ENCODE measurements at regions not wholly inside any gene's neighbourhood (a gene's known extent, or its start where the extent isn't known, plus 50 kb on each side); places are given as distances from the start of the nearest gene placed in this dataset.
A peak's percentile ranks its signal among the peaks of the same experiment; 100 is the strongest.
"Not testable (repeated sequence)": the region's sequence is repeated elsewhere in the genome, so short reads cannot be mapped to it uniquely, and the experiment has no call there.

DNA sequence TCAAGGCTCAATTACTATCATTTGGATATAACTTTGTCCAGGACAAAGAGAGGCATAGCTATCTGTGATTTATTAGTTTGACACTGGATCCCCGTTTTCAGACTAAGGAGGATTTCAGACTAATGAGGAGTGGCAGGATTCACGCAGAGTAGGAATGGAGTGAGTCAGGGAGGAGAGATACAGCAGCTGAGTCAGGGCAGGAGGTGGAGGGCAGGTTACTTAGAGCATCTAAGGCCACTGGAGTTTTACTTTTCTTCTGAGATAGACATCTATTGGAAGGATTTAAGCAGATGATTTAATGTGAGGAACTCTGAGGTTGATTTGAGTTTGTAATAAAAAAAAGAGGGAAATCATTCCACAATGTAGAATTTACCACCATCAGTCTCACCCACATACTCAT is 110.6 kb downstream of the RPIA start:
- DNase-seq (ENCODE audit: low spot score): not testable (repeated sequence)

DNA sequence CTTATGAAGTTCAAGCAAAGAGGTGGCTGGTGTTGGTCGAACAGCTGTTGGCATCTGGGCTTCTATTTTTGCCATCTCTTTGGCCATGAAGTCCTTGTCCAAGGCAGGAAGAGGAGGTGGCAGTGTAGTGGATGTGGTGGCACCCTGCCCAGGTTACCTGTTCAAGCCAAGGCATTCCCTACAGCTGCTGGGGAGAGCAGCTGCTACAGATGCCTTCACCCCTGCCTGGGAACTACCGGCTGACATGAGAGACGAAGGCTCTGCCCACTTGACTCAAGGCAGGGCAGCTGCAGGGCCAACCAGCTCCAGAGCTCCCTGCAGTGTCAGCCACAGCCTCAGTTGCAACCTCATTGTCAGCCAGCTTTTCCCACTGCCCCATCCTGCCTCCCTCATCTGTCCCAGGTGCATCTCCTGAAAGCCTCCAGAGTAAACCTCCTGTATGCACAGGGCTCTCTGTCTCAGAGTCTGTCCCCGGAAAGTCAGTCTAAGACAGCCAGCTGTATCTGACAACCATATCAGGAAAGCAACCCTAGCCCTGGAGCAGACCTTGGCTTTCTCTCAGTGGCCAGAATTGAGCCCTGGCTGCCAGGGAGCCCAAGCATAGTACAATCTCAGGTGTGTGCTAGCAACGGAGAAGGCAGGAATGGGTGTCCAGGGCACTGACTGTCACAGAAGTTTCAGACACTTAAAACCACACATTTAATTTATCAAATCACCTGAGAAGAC is 115.9 kb downstream of the RPIA start:
- no peak for DNase-seq (ENCODE audit: low spot score)

DNA sequence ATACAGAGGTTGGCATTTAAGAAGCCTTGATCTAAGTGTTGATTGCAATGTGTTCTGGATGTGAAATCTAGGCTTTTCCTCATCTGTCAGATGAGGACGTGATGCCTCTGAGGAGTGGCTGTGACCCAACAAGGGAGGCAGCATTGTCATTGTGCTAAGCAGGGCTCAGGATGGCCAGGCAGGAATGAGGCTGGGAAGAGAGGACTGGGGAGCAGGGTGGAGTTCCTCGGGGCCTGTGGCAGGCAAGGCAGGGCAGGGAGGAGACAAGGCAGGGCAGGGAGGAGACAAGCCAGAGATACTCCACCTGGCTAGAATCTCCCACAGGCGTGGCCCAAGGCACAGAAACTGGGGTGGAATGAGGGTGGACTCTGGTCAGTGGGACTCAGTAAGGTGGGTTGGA is 116.6 kb downstream of the RPIA start:
- no peak for DNase-seq (ENCODE audit: low spot score)

DNA sequence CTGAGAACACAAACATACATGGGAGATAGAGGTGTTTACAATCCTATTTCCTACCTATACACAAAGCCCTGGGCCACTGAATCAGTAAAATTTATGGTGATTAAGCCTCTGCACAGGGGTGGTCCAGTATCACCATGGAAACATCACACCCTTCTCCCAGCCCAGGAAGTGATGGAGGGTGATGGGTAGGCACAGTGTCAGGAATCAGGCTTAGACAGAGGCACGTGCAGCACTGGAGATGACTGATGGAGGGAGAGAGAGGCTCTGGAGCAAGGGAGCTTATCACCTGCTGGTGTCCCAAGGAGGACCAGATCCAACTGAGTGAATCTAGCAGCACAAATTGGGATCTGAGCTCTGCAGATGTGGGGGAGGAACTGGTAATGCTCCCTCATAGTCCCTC is 117.2 kb downstream of the RPIA start:
- DNase-seq (ENCODE audit: low spot score): no peak

DNA sequence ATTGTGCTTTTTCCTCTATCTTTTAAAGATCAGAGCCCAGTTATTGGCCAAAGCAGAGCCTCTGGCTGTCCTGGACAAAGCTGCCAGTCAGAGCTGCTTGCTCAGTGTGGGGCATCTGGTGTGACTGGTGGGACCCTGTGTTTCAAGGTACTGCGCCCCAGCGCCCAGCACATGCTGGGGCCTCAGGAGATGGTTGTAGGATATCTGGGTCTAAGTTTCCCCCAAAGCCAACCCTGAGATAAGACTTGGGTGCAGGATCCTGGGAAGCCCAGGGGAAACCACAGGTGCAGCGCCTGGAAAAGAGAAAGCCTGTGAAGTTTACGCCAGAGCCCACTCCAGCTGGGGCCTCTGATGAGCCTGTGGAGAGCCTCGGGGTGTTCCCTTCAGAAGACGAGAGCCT is 117.7 kb downstream of the RPIA start:
- no peak for DNase-seq (ENCODE audit: low spot score)

DNA sequence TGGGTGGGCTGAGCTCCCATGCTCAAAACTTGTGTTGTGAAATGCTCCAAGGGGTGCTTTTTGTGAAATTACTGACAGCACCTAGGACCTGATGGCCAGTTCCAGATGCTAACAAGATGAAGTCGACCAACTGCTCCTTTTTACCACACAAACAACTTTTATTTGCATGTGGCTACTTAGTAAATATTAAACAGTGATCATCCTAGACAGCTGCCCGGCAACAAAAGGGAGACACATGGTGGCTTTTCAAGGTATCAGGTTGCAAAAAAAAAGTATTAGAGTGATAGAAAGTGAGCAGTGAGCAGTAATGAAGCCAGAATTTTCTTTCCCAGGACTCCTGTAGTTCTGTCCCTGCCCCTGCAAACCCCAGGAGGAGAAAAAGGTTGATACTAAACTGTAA is 118.5 kb downstream of the RPIA start:
- DNase-seq (ENCODE audit: low spot score): peak; percentile 9

DNA sequence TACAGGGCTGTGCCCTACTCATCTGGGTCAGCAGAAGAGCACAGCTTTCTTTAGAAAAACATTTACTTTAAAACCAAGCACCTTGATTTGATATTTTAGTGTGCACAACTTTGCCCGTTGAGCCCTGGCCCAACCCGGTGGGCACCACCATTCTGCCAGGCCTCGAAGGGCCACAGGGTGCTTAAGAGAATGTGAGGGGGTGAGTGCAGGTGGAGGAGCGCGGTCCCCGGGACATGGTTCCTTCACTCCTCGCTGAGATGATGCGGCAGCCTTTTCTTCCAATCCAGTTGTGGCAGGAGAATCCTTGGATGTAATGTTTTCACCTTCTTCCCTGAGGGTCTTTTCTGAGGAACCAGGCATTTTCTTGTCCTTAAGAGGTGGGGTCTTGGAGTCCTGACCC is 119.0 kb downstream of the RPIA start:
- no peak for DNase-seq (ENCODE audit: low spot score)

DNA sequence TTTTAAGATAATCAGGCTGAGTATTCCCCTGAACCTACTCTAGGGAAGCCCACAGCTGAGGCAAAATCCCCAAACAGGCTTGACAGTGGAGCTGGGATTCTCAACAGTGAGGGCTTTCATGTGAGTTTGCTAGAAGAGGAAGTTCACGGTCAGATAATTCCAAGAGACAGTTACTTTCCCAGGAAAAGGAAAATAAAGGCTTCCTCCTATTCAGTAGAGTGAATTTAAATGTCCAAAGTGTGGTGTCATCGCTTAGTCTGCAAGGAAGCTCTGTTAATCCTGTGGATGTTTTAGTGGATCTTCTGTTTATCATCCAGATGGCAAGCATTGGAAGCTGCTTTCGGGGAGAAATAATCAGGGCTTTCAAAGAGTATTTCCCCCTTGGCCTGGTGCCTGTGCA is 119.8 kb downstream of the RPIA start:
- DNase-seq (ENCODE audit: low spot score): no peak

DNA sequence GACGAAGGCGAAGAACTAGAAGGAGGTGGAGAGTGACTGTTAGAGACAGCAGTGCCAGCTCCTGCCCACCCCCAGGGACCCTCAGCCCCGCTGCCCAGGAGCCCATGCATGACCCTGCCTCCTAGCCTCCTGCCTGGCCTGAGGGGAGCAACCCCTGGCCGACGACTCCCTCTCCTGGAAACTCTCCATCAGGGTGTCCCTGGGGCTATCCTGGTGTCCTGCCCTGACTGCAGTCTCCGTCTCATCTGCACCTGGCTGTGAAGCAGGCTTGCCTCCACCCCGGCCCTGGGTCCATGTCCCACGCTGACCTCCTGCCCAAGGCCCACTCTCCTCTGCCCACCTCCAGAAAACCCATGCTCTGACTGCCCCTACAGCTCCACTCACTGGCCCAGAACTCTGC is 120.2 kb downstream of the RPIA start:
- DNase-seq (ENCODE audit: low spot score): no peak

DNA sequence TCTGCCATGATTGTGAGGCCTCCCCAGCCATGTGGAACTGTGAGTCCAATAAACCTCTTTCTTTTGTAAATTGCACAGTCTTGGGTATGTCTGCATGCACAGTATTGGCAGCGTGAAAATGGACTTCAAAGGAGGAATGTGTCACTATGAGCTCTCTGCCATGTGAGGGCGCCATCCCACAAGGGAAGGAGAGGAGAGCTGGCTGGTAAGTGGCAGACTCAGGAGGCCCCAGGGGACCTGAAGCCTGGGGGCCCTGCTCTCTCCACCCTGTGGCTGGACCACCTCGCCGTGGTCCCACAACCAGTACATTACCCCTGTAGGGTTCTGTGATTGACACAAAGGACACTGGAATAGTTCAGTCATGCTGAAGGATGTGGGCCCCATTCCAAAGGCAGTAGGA is 122.1 kb downstream of the RPIA start:
- DNase-seq (ENCODE audit: low spot score): no peak

DNA sequence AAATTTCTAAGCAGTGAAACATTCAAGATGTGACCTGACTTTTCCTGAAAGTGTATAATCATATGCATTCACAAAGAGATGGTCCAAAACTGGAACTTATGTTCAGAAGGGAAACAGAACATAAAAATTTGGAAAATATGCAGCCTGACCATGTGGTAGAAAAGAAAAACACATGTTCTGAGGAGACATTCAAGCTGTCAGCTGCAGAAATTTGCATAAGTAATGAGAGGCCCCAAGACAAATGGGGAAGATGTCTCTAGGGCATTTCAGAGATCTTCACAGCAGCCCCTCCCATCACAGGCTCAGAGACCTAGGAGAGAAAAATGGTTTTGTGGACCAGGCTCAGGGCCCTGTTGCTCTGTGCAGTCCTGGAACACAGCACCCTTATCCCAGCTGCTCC is 123.8 kb downstream of the RPIA start:
- DNase-seq (ENCODE audit: low spot score): no peak

DNA sequence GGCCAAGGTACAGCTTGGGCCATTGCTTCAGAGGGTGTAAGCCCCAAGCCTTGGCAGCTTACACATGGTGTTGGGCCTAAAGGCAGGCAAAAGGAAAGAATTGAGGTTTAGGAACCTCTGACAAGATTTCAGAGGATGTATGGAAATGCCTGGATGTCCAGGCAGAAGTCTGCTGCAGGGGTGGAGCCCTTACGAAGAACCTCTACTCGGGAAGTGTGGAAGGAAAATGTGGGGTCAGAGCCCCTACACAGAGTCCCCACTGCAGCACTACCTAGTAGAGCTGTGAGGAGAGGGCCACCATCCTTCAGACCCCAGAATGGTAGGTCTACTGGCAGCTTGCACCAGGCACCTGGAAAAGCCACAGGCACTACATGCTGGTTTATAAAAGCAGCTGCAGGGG is 124.2 kb downstream of the RPIA start:
- DNase-seq (ENCODE audit: low spot score): no peak

DNA sequence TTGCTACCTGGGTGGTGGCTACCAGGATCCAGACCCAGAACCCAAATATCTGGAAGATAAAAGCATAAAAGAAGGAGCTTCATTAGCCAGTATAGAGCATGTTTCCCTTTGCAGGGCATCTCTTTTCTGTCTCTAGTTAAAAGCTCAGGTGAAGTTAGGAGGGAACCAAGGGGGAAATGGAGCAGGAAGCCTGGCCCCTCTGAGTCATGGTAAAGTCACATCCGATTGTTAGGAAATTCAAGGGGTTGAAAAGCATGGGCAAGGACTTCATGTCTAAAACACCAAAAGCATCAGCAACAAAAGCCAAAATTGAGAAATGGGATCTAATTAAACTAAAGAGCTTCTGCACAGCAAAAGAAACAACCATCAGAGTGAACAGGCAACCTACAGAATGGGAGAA is 126.9 kb downstream of the RPIA start:
- DNase-seq (ENCODE audit: low spot score): no peak

DNA sequence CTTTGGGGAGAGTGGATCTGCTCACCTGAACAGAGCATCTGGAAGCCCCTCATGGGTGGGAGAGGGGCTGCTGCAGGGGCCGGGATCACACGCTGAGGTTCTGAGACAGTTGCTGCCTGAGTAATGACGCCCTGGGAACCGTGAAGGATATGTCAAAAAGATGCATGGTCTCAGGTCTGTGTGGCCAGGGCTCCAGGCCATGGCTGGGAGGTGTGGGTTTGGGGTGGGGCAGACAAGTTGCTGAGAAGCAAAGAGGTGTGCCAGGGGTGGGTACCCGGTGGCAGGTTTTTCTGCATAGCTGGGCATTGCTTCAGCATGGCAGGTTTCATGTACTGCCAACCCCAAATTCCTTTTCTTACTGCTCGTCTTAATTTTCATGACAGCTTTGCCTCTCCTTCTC is 133.5 kb downstream of the RPIA start:
- DNase-seq (ENCODE audit: low spot score): no peak

DNA sequence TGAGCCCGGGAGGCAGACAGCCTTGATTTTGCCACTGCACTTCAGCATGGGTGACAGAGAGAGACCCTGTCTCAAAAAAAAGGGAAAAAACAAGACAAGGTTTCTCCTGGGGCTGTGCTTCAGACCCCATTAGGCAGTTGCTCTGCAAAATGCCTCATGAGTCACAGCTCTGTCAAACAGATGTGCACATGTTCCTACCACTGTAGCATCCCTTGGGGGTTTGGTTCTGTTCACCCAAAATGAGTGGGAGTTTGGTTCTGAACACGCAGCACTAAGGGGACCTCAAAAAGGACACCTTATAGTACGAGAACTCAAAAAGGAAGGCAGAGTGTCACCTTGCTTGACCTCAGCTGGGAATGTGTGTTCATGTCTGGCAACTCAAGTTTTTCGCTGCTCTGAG is 134.9 kb downstream of the RPIA start:
- no peak for DNase-seq (ENCODE audit: low spot score)

DNA sequence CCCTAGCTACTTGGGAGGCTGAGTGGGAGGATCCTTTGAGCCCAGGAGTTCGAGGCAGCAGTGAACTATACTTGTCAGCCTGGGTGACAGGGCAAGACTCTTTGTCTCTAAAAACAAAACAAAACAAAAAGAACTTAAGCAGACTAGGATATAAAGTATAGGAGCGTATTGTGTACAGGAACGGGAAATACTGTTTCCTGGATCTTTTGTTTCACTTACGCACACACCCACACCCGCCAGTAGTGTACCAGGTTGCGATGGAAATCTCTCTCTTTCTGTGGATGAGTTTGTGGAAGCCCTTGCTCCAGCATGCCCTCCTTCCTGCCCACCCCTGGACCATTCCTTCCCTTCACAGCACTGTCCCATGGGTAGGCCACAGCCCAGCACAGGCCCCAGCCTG is 136.3 kb downstream of the RPIA start:
- no peak for DNase-seq (ENCODE audit: low spot score)

DNA sequence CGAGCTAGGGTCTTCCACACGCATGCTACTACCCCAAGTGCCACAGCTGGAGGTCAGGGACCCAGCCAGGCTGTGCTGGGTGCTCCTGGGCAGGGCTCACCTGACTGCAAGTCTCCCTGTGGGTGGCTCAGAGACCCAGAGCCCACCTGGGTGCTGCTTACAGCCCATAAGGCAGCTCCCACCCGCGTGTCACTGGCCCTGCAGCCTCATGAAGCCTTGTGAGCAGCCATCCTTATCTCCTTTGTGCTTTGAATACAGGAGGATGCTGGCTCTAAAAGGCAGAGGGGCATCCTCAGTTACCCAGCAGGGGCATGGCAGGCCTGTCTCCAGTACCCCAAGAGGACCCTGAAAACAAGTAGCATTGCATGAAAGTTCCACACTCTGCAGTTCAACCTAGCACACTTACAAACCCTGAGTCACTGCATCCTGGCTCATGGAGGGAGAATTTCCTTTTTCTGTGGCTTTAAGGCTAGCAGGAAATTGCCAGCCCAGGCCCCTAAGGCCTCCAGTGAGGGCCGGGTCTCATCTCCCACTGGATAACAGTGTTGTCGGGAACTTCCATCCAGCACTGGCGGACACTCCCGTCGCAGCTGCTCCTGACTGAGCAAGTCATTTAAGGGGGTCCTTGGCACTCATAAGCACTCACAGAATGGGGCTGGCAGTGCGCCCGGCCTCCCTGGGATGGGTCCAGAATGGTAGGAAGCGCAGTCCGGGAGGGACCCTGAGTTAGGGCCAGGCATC is 137.1 kb downstream of the RPIA start:
- no peak for DNase-seq (ENCODE audit: low spot score)

DNA sequence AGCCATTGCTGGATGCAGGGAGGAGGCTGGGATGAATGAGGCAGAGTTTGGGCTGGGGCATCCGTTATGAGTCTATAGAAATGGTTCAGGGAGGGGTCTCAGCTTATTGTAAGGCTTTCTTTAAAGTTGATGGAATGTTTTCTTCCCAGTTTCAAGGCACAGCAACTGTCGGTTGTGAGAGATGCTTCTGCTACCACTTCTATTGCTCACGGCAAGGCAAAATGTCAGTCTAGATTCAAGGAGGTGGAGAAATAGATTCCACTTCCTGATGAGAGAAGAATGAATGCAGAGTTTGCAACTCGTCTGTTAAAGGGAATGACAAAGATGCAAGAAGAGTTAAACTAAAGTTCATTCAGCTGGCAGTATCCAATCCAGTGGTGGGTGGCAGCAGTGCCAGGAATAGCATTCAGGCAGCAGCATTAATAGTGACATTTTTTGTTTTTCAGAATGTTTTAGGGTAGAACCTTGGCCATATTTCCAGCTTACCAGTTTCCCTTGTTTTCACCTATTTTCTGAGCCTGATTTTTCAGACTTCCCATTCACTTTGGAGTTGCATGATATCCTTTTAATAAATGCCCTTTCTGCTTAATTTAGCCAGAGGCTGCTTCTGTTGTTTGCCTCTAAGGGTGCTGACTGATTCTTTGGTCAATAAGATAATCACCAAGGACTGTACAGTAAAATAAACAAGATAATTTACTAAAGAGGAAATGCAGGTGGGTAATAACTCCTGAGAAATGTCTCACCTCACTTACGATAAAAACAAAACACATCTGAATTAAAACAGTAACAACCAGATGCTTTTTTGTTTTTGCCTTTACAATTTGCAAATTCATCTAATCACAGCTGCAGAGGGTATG is 138.4 kb downstream of the RPIA start:
- DNase-seq (ENCODE audit: low spot score): no peak

DNA sequence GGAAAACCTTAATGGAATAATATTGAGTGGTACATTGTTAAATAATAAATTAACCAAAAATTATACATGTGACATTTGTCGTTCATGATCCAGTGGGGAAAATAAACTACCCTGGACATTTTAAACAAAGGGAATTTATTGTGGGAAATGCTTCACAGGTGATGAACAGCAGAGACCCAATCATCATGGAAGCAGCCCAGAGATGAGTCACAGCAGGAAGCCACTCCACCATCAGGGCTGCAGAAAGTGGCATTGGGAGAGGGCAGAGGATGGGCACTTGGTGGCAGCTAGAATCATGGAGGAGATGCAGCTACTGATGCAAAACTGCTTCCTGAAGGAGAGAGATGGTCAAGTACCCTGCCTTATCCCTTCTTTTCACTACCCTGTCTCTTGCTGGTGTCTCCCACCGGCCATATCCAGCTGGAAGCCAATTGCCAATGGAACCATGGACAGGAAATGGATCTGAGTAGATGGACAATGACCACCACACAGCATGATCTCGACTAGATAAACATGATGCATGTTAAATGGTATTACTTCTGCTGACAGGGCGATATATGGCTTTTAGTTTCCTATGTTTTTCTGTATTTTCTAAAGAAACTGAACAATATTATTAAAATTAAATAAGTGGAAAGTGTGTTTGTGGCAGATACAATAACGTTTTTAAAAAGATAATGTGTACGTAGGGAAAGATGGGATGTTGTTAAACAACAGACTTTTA is 139.8 kb downstream of the RPIA start:
- peak; percentile 46 for DNase-seq (ENCODE audit: low spot score)

DNA sequence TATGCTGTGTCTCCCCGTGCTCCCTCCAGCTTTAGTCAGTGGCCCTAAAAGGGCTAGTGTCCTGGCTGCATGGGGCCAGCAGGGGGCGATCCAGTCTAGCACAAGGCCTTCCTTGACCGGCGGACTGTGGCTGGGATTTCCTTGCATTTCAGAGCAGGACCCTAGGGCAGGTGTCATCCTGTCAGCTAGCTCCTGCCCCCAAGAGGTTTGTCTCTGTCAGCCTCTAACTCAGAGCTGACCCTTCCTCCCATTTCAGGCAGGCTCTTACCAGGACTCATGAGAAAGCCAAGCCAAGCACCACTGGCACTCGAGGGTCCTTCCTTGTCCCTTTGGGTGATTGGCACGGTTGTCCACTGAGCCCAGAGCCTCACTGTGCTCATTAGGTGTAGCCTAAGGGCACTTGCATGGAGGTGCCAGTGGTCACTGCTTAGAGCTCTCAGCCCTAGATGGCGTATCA is 140.3 kb downstream of the RPIA start:
- peak; percentile 20 for DNase-seq (ENCODE audit: low spot score)

DNA sequence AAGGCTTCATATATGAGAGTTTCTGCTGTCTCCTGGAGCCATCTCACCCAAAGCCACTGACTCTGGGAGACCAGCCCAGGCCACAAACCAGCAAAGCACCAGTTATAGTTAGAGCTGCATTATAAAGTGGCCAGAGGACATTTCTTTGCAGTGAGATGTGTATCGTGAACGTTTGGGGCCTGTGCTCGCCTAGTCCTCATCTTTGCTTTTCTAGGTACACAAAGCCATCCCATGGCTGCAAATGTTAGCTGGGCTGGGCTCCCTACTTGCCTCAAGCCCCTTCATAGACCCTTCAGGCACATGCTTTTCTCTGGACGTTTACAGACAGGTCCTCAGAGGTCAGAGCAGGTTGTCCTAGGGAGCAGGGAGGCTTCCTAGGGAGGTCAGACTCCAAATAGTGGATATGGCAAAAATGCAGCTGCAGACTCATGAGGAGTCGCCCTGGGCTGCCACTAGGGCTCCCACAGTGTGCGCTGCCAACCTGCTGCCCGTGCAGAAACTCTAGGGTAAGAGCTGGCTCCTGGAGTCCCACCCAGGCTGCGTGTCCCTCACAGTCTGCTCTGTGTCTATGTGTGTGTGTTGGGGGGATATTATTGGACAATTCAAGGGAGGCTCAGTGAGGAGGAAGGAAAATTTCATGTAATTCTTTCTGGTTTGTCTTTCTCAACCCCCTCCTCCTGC is 141.0 kb downstream of the RPIA start:
- no peak for DNase-seq (ENCODE audit: low spot score)

DNA sequence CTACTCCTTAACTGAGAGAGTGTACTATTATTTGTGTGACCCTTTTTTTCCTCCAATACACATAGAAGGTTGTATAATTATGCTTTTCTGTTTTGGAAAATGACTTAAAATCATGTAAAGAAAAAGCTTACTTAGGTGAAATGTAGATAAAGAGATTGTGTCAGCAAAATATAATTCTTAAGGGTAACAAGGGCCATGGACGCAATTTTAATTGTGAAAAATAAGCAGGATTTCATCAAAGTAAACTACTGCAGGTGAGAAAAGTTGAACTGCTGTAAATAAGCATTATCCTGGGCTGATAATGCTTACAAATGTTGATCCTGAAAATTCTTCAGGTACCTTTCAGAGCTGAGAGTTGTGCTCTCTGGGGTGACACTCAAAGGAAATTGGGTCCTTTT is 141.5 kb downstream of the RPIA start:
- no peak for DNase-seq (ENCODE audit: low spot score)

All from SW480 (cell line).